Astrocyte (in vitro differentiated cells and primary cell): ENCODE measurements at regions not wholly inside any gene's neighbourhood (a gene's known extent, or its start where the extent isn't known, plus 50 kb on each side); places are given as distances from the start of the nearest gene placed in this dataset.

ENCODE experiments used
- EZH2 ChIP-seq: IDR thresholded peaks from 2 replicates; pipeline ENCODE4 v1.6.1; 2012; ENCODE audit warnings: mild to moderate bottlenecking, low read length, inconsistent platforms; ENCODE audit not compliant: insufficient read depth
- TF ChIP-seq, protein P1 (sequence below): IDR thresholded peaks from 2 replicates; pipeline ENCODE4 v1.5.1; 2011; ENCODE audit warnings: low read depth, mild to moderate bottlenecking, inconsistent platforms, low read length, moderate library complexity; ENCODE audit not compliant: insufficient read depth

DNA sequence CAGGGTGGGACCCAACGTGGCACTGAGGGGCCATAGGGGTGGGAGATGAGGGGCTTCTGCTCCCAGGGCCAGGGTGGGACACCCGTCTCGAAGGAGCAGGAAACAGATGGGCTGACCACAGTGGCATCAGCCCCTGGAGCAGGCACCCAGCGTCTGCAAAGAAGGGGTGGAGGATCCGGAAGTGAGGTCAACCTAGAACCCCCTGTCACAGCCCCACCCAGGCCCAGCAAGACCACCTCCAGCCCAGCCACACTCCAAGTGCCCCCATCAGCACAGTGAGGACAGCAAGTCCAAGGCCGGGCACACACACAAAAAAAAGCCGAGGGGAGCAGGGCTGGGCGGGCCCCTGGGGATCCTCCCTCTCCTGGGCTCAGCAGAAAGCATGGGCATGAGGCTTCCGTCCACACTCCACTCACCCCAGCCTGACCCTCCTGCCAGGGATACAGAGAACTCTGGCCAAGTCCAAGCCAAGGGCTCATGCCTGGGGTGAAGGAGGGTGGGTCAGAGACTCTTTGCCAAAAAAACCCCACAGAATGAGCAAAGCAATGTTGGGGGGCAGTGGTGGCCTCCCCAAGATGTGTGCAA is 111.0 kb downstream of the FOXL3 start:
- TF ChIP-seq, protein P1, sequence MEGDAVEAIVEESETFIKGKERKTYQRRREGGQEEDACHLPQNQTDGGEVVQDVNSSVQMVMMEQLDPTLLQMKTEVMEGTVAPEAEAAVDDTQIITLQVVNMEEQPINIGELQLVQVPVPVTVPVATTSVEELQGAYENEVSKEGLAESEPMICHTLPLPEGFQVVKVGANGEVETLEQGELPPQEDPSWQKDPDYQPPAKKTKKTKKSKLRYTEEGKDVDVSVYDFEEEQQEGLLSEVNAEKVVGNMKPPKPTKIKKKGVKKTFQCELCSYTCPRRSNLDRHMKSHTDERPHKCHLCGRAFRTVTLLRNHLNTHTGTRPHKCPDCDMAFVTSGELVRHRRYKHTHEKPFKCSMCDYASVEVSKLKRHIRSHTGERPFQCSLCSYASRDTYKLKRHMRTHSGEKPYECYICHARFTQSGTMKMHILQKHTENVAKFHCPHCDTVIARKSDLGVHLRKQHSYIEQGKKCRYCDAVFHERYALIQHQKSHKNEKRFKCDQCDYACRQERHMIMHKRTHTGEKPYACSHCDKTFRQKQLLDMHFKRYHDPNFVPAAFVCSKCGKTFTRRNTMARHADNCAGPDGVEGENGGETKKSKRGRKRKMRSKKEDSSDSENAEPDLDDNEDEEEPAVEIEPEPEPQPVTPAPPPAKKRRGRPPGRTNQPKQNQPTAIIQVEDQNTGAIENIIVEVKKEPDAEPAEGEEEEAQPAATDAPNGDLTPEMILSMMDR, result no peak
- no peak for TF ChIP-seq EZH2
